ENCODE measurements at regions not wholly inside any gene's neighbourhood (a gene's known extent, or its start where the extent isn't known, plus 50 kb on each side); places are given as distances from the start of the nearest gene placed in this dataset.

- peaks cover 0 to 5% (median 2%) of the 10 kb centered on the region in 4 donors for H3K27me3 ChIP-seq (ENCODE audit: control insufficient read depth in 4 of 4, insufficient read depth in 4 of 4, low read length in 3 of 4)
- 67% methylated on average over 9 of the region's 9 CpGs for WGBS
- TF ChIP-seq CTCF (IDR thresholded peaks at IDR 0.05; ENCODE audit: low read depth, low read length, missing input control), result peak; percentile 19
- no peak for TF ChIP-seq YY1 (IDR thresholded peaks at IDR 0.05)
- peak in 1 of 2 donors; percentile 7 for TF ChIP-seq RAD21 (IDR thresholded peaks at IDR 0.05)
Observed at GRCh38 chr14:106491851-106492250, 965.5 kb downstream of the TMEM121 start.

GRCh38 chr14:106493962-106494823 is 967.8 kb downstream of the TMEM121 start:
- TF ChIP-seq RXRA (IDR thresholded peaks at IDR 0.05) (no peak), SP1 (IDR thresholded peaks at IDR 0.05) (no peak), GABPA (IDR thresholded peaks at IDR 0.05 in 1 of 2, conservative IDR thresholded peaks at IDR 0.05 in 1 of 2) (no peak), HNF4G (IDR thresholded peaks at IDR 0.05) (no peak), EGR1 (IDR thresholded peaks at IDR 0.05; ENCODE audit: low read depth in 2 of 2) (no peak), TAF1 (conservative IDR thresholded peaks at IDR 0.05) (no peak), REST (IDR thresholded peaks at IDR 0.05) (no peak), FOXA1 (IDR thresholded peaks at IDR 0.05) (no peak)
- TF ChIP-seq, protein P1, sequence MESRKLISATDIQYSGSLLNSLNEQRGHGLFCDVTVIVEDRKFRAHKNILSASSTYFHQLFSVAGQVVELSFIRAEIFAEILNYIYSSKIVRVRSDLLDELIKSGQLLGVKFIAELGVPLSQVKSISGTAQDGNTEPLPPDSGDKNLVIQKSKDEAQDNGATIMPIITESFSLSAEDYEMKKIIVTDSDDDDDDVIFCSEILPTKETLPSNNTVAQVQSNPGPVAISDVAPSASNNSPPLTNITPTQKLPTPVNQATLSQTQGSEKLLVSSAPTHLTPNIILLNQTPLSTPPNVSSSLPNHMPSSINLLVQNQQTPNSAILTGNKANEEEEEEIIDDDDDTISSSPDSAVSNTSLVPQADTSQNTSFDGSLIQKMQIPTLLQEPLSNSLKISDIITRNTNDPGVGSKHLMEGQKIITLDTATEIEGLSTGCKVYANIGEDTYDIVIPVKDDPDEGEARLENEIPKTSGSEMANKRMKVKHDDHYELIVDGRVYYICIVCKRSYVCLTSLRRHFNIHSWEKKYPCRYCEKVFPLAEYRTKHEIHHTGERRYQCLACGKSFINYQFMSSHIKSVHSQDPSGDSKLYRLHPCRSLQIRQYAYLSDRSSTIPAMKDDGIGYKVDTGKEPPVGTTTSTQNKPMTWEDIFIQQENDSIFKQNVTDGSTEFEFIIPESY (IDR thresholded peaks at IDR 0.05), result no peak
- Histone ChIP-seq H3K9me3 (ENCODE audit: control insufficient read depth in 4 of 4, low read length in 3 of 4) (peaks cover 0 to 4% (median under 1%) of the 10 kb centered on the region in 4 donors), H3K9ac (ENCODE audit: low read depth in 1 of 2, low read length in 2 of 2) (no peak overlapping the region), H3K36me3 (ENCODE audit: control insufficient read depth in 4 of 4, insufficient read depth in 3 of 4, low read depth in 1 of 4, low read length in 3 of 4) (no peaks in the 10 kb centered on the region), H3K27ac (ENCODE audit: low read depth in 1 of 2, low read length in 2 of 2) (no peak overlapping the region), H3K4me1 (ENCODE audit: control insufficient read depth in 4 of 4, insufficient read depth in 4 of 4, low read length in 3 of 4) (no peaks in the 10 kb centered on the region), H3K4me3 (ENCODE audit: low read depth in 1 of 3, low read length in 3 of 3) (no peak overlapping the region), H3K27me3 (ENCODE audit: control insufficient read depth in 4 of 4, insufficient read depth in 4 of 4, low read length in 3 of 4) (peaks cover 0 to 5% (median under 1%) of the 10 kb centered on the region in 4 donors)
- 42% methylated on average over 3 of the region's 3 CpGs for WGBS
- DNase-seq (ENCODE audit: low spot score), result no peak

More at GRCh38 chr14:106491851-106492250, 965.5 kb downstream of the TMEM121 start:
- no peak overlapping the region for H3K4me3 ChIP-seq (ENCODE audit: low read depth in 1 of 3, low read length in 3 of 3)
- no peak for DNase-seq (ENCODE audit: low spot score)
- no peak overlapping the region for H3K9ac ChIP-seq (ENCODE audit: low read depth in 1 of 2, low read length in 2 of 2)
- H3K36me3 ChIP-seq (ENCODE audit: control insufficient read depth in 4 of 4, insufficient read depth in 3 of 4, low read depth in 1 of 4, low read length in 3 of 4), result no peaks in the 10 kb centered on the region
- peaks cover 0 to 4% (median under 1%) of the 10 kb centered on the region in 4 donors for H3K9me3 ChIP-seq (ENCODE audit: control insufficient read depth in 4 of 4, low read length in 3 of 4)
- no peak overlapping the region for H3K27ac ChIP-seq (ENCODE audit: low read depth in 1 of 2, low read length in 2 of 2)
- H3K4me1 ChIP-seq (ENCODE audit: control insufficient read depth in 4 of 4, insufficient read depth in 4 of 4, low read length in 3 of 4), result no peaks in the 10 kb centered on the region
